Activated CD8-positive, alpha-beta T cell treated with anti-CD3 and anti-CD28 coated beads, Interleukin-2, amount 10 ng/mL, durations not matched to agents 7 days and 5 days (primary cell): ENCODE measurements at regions not wholly inside any gene's neighbourhood (a gene's known extent, or its start where the extent isn't known, plus 50 kb on each side); places are given as distances from the start of the nearest gene placed in this dataset.
"Not testable (repeated sequence)": the region's sequence is repeated elsewhere in the genome, so short reads cannot be mapped to it uniquely, and the experiment has no call there.

ENCODE experiments used
- ATAC-seq: fragments of 150-1000 bp; cut with Tn5 transposase; one replicate; pipeline ENCODE4 v1.10.0; 2021; ENCODE audit warnings: moderate library complexity
- CTCF ChIA-PET: fragments of 350-600 bp; sonication (Branson Sonifier 250); formaldehyde crosslinking; loops from one replicate; lab custom pipeline; 2021; ENCODE audit warnings: antibody characterized with exemption; lab: Charles Lee
- POLR2A ChIA-PET: fragments of 350-600 bp; sonication (Branson Sonifier 250); formaldehyde crosslinking; loops from one replicate; lab custom pipeline; 2021; ENCODE audit warnings: antibody characterized with exemption; lab: Charles Lee
- DNase-seq: peaks from one replicate; pipeline ENCODE4 v3.0.0-alpha.2; 2020
- H3K27ac Mint-ChIP-seq: one replicate; pipeline ENCODE4 v1.8.0; 2021; ENCODE audit warnings: mild to moderate bottlenecking, mixed read lengths
- H3K27me3 Mint-ChIP-seq: one replicate; pipeline ENCODE4 v1.8.0; 2021; ENCODE audit warnings: low read depth, mixed read lengths
- H3K36me3 Mint-ChIP-seq: one replicate; pipeline ENCODE4 v1.8.0; 2021; ENCODE audit warnings: low read depth, mixed read lengths
- H3K4me1 Mint-ChIP-seq: one replicate; pipeline ENCODE4 v1.8.0; 2021; ENCODE audit warnings: low read depth, mixed read lengths
- H3K4me3 Mint-ChIP-seq: one replicate; pipeline ENCODE4 v1.8.0; 2021; ENCODE audit warnings: mild to moderate bottlenecking, mixed read lengths
- H3K9me3 Mint-ChIP-seq: one replicate; pipeline ENCODE4 v1.8.0; 2022; ENCODE audit warnings: mixed read lengths; ENCODE audit not compliant: insufficient read depth

DNA sequence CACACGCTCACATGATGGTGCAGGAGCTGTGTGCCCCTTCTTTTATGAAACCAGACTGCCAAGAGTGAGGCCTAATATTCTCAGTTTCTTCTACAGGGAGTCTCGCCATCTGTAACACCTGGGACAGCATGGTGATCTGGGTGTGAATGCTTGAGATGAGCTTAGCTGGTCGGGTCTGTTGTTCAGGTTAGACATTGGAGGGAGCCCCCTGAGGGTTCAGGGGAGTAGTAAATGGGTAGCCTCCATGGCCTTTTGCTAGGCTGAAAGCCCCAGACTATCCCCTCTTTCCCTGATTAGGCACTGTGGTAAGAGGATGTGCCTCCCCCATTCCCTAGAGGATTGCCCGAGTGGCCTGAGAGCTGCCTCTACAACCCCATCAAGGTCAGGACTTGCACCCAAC is 1916.1 kb downstream of the PCDH9 start:
- no peaks in the 10 kb centered on the region for H3K27me3 Mint-ChIP-seq
- ChIA-PET POLR2A (no interaction called here), CTCF (no interaction called here)
- H3K9me3 Mint-ChIP-seq = peaks cover 26% of the 10 kb centered on the region
- no peaks in the 10 kb centered on the region for H3K36me3 Mint-ChIP-seq
- no peak overlapping the region for H3K27ac Mint-ChIP-seq
- H3K4me3 Mint-ChIP-seq = no peak overlapping the region
- DNase-seq = no peak
- ATAC-seq = no peak
- no peaks in the 10 kb centered on the region for H3K4me1 Mint-ChIP-seq

DNA sequence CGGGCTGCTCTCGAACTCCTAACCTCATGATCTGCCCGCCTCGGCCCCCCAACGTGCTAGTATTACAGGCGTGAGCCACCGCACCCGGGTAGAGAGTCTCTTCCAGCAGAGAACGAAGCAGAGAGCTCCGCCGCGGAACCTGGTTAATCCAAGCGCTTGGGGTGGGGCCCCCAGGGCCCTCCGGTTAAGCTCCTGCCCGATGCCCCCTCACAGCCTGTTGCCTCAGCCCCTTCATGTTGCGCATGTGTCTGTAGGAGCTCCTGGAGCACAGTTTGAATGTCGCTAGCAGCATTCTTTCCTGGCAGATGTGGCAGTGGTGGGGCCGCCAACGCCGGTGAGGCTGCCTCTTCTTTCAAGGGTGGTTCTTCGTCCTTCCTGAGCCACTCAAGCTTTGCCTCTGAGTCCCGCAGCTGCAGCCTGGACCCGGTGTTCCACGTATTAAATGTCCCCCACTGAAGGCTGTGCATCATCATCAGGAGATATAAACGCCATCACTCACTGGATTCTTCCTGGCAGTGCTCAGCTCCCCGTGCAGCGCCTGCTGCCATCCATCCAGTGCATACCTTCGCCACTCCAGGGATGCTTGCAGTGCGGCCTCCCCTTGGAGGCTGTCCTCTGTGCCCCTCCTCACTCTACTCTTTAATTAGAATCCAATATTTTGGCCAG is 1919.3 kb downstream of the PCDH9 start:
- DNase-seq (no peak), ATAC-seq (no peak)
- no peaks in the 10 kb centered on the region for H3K36me3 Mint-ChIP-seq
- no peak overlapping the region for H3K27ac Mint-ChIP-seq
- POLR2A ChIA-PET = no interaction called here
- no peaks in the 10 kb centered on the region for H3K27me3 Mint-ChIP-seq
- CTCF ChIA-PET = no interaction called here
- peaks cover 31% of the 10 kb centered on the region for H3K9me3 Mint-ChIP-seq
- H3K4me3 Mint-ChIP-seq = no peak overlapping the region
- no peaks in the 10 kb centered on the region for H3K4me1 Mint-ChIP-seq

DNA sequence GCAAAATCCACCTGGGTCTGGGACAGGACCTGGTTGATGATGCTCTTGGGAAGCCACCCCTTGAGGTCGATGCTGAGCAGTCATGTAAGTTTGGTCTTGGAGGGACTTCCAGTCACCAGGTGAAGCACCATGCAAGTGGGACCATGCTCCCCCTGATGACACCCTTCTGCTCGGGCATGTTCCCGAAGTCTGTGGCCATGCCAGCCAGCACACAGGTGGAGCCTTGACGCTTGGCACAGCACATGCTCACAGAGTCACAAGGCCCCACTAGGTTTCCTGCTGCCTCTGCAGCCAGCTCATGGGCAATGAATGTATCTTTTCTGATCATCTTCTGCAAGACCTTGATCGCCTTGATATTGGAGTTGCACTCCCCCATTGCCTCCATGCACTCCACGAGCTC is 1920.2 kb downstream of the PCDH9 start:
- CTCF ChIA-PET = no interaction called here
- Mint-ChIP-seq H3K27ac (no peak overlapping the region), H3K9me3 (peaks cover 31% of the 10 kb centered on the region), H3K4me1 (no peaks in the 10 kb centered on the region), H3K27me3 (no peaks in the 10 kb centered on the region), H3K4me3 (no peak overlapping the region), H3K36me3 (no peaks in the 10 kb centered on the region)
- ATAC-seq (no peak), DNase-seq (no peak)
- POLR2A ChIA-PET = no interaction called here

- H3K9me3 Mint-ChIP-seq = peaks cover 26% of the 10 kb centered on the region
- H3K36me3 Mint-ChIP-seq, H3K27me3 Mint-ChIP-seq, DNase-seq, H3K27ac Mint-ChIP-seq, H3K4me1 Mint-ChIP-seq, POLR2A ChIA-PET, CTCF ChIA-PET, ATAC-seq, H3K4me3 Mint-ChIP-seq: not testable (repeated sequence)
Measured at GRCh38 chr13:65308729-65309128, 1921.4 kb downstream of the PCDH9 start.

- POLR2A ChIA-PET = no interaction called here
- CTCF ChIA-PET = no interaction called here
- no peak for ATAC-seq
- H3K27ac Mint-ChIP-seq = no peak overlapping the region
- DNase-seq = no peak
- H3K4me3 Mint-ChIP-seq = no peak overlapping the region
- H3K27me3 Mint-ChIP-seq = no peaks in the 10 kb centered on the region
- no peaks in the 10 kb centered on the region for H3K36me3 Mint-ChIP-seq
- H3K9me3 Mint-ChIP-seq = peaks cover 20% of the 10 kb centered on the region
- no peaks in the 10 kb centered on the region for H3K4me1 Mint-ChIP-seq
Measured at GRCh38 chr13:65307056-65307455, 1923.1 kb downstream of the PCDH9 start.

- Mint-ChIP-seq H3K36me3 (no peaks in the 10 kb centered on the region), H3K27me3 (no peaks in the 10 kb centered on the region), H3K27ac (no peak overlapping the region), H3K4me3 (no peak overlapping the region), H3K9me3 (peaks cover 8% of the 10 kb centered on the region), H3K4me1 (no peaks in the 10 kb centered on the region)
- ATAC-seq = no peak
- no peak for DNase-seq
- ChIA-PET POLR2A (no interaction called here), CTCF (no interaction called here)
Measured at GRCh38 chr13:65302691-65303090, 1927.4 kb downstream of the PCDH9 start.

DNA sequence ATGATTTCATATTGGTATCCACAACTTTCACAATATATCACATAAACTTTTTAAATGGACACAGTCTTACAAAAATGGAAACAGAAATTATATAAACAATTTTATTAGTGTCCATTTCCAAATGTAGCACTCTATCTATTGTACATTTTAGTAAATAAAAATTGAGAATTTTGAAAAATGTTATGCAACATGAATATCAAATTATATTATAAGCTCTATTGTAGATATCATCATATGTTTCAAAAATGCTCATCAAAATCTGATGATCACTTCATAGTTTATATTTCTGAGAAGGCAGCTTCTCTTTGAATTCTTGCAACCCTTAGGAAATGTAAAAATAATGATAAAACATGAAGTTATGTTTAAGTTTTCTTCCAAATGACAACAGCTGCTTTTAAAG is 1928.6 kb downstream of the PCDH9 start:
- Mint-ChIP-seq H3K9me3 (peaks cover 5% of the 10 kb centered on the region), H3K36me3 (no peaks in the 10 kb centered on the region), H3K4me1 (no peaks in the 10 kb centered on the region), H3K27me3 (no peaks in the 10 kb centered on the region), H3K27ac (no peak overlapping the region), H3K4me3 (no peak overlapping the region)
- ChIA-PET CTCF (no interaction called here), POLR2A (no interaction called here)
- DNase-seq = no peak
- no peak for ATAC-seq

DNA sequence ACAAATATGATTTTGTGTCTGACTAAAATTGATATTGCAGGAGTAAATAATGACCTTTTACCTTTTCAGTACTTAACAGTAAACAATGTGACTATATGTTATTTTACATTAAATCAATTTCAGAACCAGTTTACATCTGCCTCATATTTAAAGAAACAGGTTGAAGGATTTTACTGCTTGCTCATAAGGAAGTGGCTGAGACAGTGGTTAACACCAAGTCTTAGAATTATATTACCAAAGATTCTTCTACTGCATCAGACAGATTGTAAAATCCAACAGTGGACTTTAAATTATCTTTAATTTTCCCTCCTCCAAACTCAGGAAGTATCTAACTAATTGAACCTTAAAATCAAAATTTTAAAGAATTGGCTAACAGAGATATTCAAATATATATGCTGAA is 1929.9 kb downstream of the PCDH9 start:
- H3K36me3 Mint-ChIP-seq = no peaks in the 10 kb centered on the region
- no peak for ATAC-seq

GRCh38 chr13:65293530-65294198 is 1936.5 kb downstream of the PCDH9 start:
- no peak for ATAC-seq
- Mint-ChIP-seq H3K36me3 (no peaks in the 10 kb centered on the region), H3K4me1 (no peaks in the 10 kb centered on the region), H3K4me3 (no peak overlapping the region), H3K27me3 (no peaks in the 10 kb centered on the region), H3K27ac (no peak overlapping the region), H3K9me3 (peaks cover 8% of the 10 kb centered on the region)
- DNase-seq = no peak
- ChIA-PET POLR2A (no interaction called here), CTCF (no interaction called here)

More for the DNA sequence above, 1929.9 kb downstream of the PCDH9 start:
- ChIA-PET CTCF (no interaction called here), POLR2A (no interaction called here)
- no peak overlapping the region for H3K4me3 Mint-ChIP-seq
- no peaks in the 10 kb centered on the region for H3K27me3 Mint-ChIP-seq
- H3K4me1 Mint-ChIP-seq = no peaks in the 10 kb centered on the region
- H3K27ac Mint-ChIP-seq = no peak overlapping the region
- H3K9me3 Mint-ChIP-seq = peaks cover 5% of the 10 kb centered on the region
- DNase-seq = no peak

DNA sequence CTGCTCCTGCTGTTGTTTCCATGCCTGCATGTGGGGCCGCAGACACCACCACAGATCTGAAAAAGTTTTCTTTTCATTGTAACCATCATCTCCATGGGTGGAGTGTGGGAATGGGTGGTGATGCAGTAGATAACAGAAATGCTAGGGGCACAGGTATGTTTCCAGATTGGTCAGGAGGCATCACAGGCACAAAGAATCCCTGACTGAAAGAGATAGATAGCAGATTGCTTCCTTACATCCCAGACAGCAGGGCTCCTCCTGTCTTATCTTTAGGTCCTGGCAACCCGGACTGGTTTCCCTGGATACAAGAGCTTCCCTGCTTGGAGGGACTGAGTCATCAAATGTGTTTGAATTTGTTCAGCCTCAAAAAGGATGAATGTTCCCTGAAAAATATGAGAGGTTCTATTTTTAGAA is 1937.6 kb downstream of the PCDH9 start:
- Mint-ChIP-seq H3K27ac (no peak overlapping the region), H3K4me1 (no peaks in the 10 kb centered on the region), H3K27me3 (no peaks in the 10 kb centered on the region), H3K4me3 (no peak overlapping the region), H3K9me3 (peaks cover 3% of the 10 kb centered on the region), H3K36me3 (no peaks in the 10 kb centered on the region)
- DNase-seq = no peak
- no peak for ATAC-seq
- CTCF ChIA-PET = no interaction called here
- POLR2A ChIA-PET = no interaction called here

DNA sequence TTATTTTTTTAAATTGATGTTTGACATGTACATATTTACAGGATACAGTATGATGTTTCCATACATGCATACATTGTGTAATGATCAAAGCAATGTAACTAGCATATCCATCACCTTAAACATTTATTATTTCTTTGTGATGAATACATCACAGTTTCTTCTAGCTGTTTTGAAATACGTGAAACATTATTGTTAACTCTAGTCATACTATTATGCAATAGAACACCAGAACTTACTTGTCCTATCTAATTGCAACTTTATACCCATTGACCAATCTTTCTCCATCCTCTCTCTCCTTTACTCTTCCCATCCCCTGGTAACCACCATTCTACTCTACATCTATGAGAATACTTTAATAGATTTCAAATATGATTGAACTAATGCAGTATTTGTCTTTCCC is 1942.7 kb downstream of the PCDH9 start:
- POLR2A ChIA-PET = no interaction called here
- Mint-ChIP-seq H3K27ac (no peak overlapping the region), H3K4me1 (no peaks in the 10 kb centered on the region), H3K4me3 (no peak overlapping the region), H3K36me3 (no peaks in the 10 kb centered on the region), H3K9me3 (peaks cover 8% of the 10 kb centered on the region), H3K27me3 (no peaks in the 10 kb centered on the region)
- no peak for DNase-seq
- no peak for ATAC-seq
- CTCF ChIA-PET = no interaction called here

DNA sequence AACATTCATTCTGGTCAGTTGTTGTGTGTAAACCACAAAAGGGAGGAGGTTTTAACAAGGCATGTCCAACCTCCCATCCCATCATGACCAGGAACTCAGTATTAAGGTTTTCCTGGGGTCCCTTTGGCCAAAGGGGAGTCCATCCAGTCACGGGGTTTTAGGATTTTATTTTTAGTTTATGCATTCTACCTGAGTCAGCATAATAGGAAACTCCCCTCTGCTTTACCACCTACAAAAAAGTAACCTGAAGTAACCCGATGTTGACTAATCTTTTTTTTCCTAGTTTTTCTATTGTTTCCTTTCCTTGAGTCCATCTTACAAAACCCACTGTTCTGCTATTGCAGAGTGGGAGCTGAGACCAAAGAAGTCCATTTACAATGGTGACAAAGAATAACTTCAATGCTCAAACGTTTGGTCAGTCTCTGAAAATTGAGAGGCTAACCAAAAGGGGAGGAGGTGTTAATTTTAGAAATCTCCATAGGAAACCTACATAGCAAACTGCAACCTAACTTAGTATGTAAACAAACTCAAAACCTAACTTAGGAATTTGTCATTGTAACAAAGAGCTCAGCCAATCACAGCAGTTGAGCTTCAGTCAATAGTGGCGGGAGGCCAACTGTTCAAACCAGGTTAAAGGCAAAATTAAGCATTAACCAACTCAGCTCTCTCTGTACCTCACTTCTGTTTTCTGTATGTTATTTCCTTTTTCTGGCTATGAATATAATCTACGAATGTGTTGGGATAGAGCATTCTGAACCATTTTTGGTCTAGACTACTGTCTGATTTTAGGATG is 1954.1 kb downstream of the PCDH9 start:
- Mint-ChIP-seq H3K27me3 (no peaks in the 10 kb centered on the region), H3K4me3 (no peak overlapping the region), H3K4me1 (no peaks in the 10 kb centered on the region), H3K36me3 (no peaks in the 10 kb centered on the region), H3K9me3 (peaks cover 21% of the 10 kb centered on the region), H3K27ac (no peak overlapping the region)
- no peak for DNase-seq
- CTCF ChIA-PET = no interaction called here
- POLR2A ChIA-PET = no interaction called here
- ATAC-seq = no peak
